DND-41 (cell line): ENCODE measurements at regions not wholly inside any gene's neighbourhood (a gene's known extent, or its start where the extent isn't known, plus 50 kb on each side); places are given as distances from the start of the nearest gene placed in this dataset.

Source experiments
- EZH2 ChIP-seq: IDR thresholded peaks from 3 replicates; pipeline ENCODE4 v1.6.1; 2012; ENCODE audit warnings: borderline replicate concordance, low read depth, mild to moderate bottlenecking, moderate library complexity, low read length, inconsistent platforms; ENCODE audit not compliant: severe bottlenecking
- TF ChIP-seq, protein P1 (sequence below): IDR thresholded peaks from 2 replicates; pipeline ENCODE4 v1.5.1; 2012; ENCODE audit warnings: borderline replicate concordance, low read length, moderate library complexity, mild to moderate bottlenecking; ENCODE audit not compliant: poor library complexity, severe bottlenecking; ENCODE audit errors: extremely low read depth

DNA sequence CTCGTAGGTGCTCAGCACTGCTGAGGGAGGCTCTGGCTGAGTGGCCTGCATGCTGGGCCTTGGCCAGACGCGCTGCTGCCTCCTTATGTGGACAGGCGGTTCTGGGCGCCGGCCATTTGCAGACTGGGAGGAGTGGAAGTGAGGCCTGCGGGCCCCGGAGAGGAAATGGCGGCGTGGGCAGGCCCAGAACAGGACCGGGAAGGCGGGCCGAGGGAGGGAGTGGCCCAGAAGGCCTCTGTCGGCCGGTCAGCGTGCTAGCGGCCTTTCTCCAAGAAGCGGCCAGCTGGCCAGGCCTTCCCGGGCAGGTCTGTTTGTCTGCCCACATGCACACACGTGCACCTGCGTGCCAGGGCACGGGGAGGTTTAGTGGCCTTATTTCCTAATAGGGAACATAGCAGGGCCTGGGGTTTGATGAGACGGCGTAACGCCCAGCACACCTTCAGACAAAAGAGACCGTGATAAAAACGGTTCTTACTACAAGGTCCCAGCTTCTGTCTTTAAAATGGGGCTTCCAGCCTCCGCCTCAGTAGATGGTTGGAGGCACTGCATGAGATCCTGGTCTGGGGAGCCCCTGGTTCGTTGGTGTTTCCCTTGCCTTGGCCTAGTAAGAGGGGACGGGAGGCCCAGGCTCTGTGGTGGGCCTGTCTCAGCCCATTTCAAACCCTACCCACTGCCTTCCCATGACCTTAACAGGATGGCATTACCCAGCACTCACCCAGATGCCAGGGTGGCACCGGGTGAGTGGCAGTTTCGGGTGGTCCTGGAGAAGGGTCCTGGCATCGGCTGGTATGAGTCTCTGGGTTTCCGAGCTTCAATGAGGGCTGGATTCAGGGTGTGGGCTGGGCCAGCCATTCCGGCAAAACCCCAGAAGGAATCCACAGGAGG lies 65.1 kb upstream of the PPARA start:
- TF ChIP-seq, protein P1, sequence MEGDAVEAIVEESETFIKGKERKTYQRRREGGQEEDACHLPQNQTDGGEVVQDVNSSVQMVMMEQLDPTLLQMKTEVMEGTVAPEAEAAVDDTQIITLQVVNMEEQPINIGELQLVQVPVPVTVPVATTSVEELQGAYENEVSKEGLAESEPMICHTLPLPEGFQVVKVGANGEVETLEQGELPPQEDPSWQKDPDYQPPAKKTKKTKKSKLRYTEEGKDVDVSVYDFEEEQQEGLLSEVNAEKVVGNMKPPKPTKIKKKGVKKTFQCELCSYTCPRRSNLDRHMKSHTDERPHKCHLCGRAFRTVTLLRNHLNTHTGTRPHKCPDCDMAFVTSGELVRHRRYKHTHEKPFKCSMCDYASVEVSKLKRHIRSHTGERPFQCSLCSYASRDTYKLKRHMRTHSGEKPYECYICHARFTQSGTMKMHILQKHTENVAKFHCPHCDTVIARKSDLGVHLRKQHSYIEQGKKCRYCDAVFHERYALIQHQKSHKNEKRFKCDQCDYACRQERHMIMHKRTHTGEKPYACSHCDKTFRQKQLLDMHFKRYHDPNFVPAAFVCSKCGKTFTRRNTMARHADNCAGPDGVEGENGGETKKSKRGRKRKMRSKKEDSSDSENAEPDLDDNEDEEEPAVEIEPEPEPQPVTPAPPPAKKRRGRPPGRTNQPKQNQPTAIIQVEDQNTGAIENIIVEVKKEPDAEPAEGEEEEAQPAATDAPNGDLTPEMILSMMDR, result no peak
- no peak for TF ChIP-seq EZH2
